ENCODE measurements at regions not wholly inside any gene's neighbourhood (a gene's known extent, or its start where the extent isn't known, plus 50 kb on each side); places are given as distances from the start of the nearest gene placed in this dataset.
"Not testable (repeated sequence)": the region's sequence is repeated elsewhere in the genome, so short reads cannot be mapped to it uniquely, and the experiment has no call there.

- no peak overlapping the region for H3K27ac Mint-ChIP-seq
- H3K36me3 Mint-ChIP-seq (ENCODE audit: low read depth): no peaks in the 10 kb centered on the region
- intact Hi-C loops (cut with micrococcal nuclease): no loop called here
Measured at GRCh38 chr3:182420741-182421140, 372.6 kb upstream of the ATP11B start.

GRCh38 chr3:182424006-182424405, 369.3 kb upstream of the ATP11B start:
- intact Hi-C loops (cut with micrococcal nuclease): no loop called here
- H3K36me3 Mint-ChIP-seq (ENCODE audit: low read depth): no peaks in the 10 kb centered on the region
- no peaks in the 10 kb centered on the region for H3K27me3 Mint-ChIP-seq
- no peak overlapping the region for H3K27ac Mint-ChIP-seq
- peaks cover 11% of the 10 kb centered on the region for H3K9me3 Mint-ChIP-seq
- no peaks in the 10 kb centered on the region for H3K4me1 Mint-ChIP-seq (ENCODE audit: low read depth)
- no peak overlapping the region for H3K4me3 Mint-ChIP-seq

More at GRCh38 chr3:182420741-182421140, 372.6 kb upstream of the ATP11B start:
- H3K9me3 Mint-ChIP-seq: peaks cover 10% of the 10 kb centered on the region
- H3K4me1 Mint-ChIP-seq (ENCODE audit: low read depth): no peaks in the 10 kb centered on the region
- no peak overlapping the region for H3K4me3 Mint-ChIP-seq
- H3K27me3 Mint-ChIP-seq: no peaks in the 10 kb centered on the region

DNA sequence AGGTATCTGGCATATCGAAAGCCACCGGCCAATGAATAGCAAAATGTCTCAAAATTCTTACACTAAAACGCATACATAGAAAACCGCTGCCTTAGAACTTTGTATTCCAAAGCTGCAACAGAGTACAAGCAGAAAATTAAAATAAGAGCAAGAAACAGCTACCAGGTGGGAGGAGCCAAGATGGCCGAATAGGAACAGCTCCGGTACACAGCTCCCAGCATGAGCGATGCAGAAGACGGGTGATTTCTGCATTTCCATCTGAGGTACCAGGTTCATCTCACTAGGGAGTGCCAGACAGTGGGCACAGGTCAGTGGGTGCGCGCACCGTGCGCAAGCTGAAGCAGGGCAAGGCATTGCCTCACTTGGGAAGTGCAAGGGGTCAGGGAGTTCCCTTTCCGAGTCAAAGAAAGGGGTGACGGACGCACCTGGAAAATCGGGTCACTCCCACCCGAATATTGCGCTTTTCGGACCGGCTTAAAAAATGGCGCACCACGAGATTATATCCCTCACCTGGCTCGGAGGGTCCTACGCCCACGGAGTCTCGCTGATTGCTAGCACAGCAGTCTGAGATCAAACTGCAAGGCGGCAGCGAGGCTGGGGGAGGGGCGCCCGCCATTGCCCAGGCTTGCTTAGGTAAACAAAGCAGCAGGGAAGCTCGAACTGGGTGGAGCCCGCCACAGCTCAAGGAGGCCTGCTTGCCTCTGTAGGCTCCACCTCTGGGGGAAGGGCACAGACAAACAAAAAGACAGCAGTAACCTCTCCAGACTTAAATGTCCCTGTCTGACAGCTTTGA, 367.2 kb upstream of the ATP11B start:
- intact Hi-C loops (cut with micrococcal nuclease); H3K27ac Mint-ChIP-seq; H3K4me1 Mint-ChIP-seq (ENCODE audit: low read depth); H3K36me3 Mint-ChIP-seq (ENCODE audit: low read depth); H3K4me3 Mint-ChIP-seq; H3K27me3 Mint-ChIP-seq: not testable (repeated sequence)
- peaks cover 11% of the 10 kb centered on the region for H3K9me3 Mint-ChIP-seq

- intact Hi-C loops (cut with micrococcal nuclease); H3K36me3 Mint-ChIP-seq (ENCODE audit: low read depth); H3K9me3 Mint-ChIP-seq; H3K27me3 Mint-ChIP-seq; H3K27ac Mint-ChIP-seq; H3K4me1 Mint-ChIP-seq (ENCODE audit: low read depth); H3K4me3 Mint-ChIP-seq: not testable (repeated sequence)
Measured at GRCh38 chr3:182431972-182432371, 361.3 kb upstream of the ATP11B start.

- no peak overlapping the region for H3K27ac Mint-ChIP-seq
- intact Hi-C loops (cut with micrococcal nuclease): no loop called here
- H3K27me3 Mint-ChIP-seq: no peaks in the 10 kb centered on the region
- no peaks in the 10 kb centered on the region for H3K9me3 Mint-ChIP-seq
- H3K4me1 Mint-ChIP-seq (ENCODE audit: low read depth): no peaks in the 10 kb centered on the region
- H3K4me3 Mint-ChIP-seq: no peak overlapping the region
- H3K36me3 Mint-ChIP-seq (ENCODE audit: low read depth): no peaks in the 10 kb centered on the region
Measured at GRCh38 chr3:182435860-182436259, 357.4 kb upstream of the ATP11B start.

- H3K27ac Mint-ChIP-seq: no peak overlapping the region
- H3K4me3 Mint-ChIP-seq: no peak overlapping the region
- no peaks in the 10 kb centered on the region for H3K36me3 Mint-ChIP-seq (ENCODE audit: low read depth)
- intact Hi-C loops (cut with micrococcal nuclease): no loop called here
- H3K27me3 Mint-ChIP-seq: no peaks in the 10 kb centered on the region
- no peaks in the 10 kb centered on the region for H3K4me1 Mint-ChIP-seq (ENCODE audit: low read depth)
- no peaks in the 10 kb centered on the region for H3K9me3 Mint-ChIP-seq
Measured at GRCh38 chr3:182436547-182436946, 356.8 kb upstream of the ATP11B start.

DNA sequence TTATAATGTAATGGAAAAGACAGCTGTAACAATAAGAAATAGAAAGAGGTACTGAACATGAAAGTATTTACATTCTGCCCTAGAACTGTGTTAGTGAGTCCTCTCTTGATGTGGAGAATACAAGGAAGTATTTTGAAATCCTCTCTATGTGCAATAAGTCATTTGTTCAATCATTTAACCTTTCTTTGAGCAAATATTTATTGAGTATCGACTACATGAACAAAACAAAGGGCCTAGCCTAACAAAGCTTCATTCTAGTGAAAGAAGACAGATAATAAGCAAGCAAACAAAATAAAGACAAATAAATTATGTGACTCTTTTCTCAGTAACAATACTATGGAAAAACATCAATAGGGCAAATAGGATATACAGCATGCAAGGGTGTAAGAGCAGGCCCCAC, 354.9 kb upstream of the ATP11B start:
- Mint-ChIP-seq H3K4me3 (no peak overlapping the region), H3K27me3 (no peaks in the 10 kb centered on the region), H3K9me3 (no peaks in the 10 kb centered on the region), H3K36me3 (ENCODE audit: low read depth) (no peaks in the 10 kb centered on the region), H3K4me1 (ENCODE audit: low read depth) (no peaks in the 10 kb centered on the region), H3K27ac (no peak overlapping the region)
- intact Hi-C loops (cut with micrococcal nuclease): no loop called here

- Mint-ChIP-seq H3K4me1 (ENCODE audit: low read depth) (no peaks in the 10 kb centered on the region), H3K27ac (no peak overlapping the region), H3K4me3 (no peak overlapping the region), H3K36me3 (ENCODE audit: low read depth) (no peaks in the 10 kb centered on the region), H3K27me3 (no peaks in the 10 kb centered on the region), H3K9me3 (no peaks in the 10 kb centered on the region)
- intact Hi-C loops (cut with micrococcal nuclease): no loop called here
Measured at GRCh38 chr3:182440101-182440500, 353.2 kb upstream of the ATP11B start.

- intact Hi-C loops (cut with micrococcal nuclease): no loop called here
- Mint-ChIP-seq H3K9me3 (no peaks in the 10 kb centered on the region), H3K4me3 (no peak overlapping the region), H3K27me3 (no peaks in the 10 kb centered on the region), H3K4me1 (ENCODE audit: low read depth) (no peaks in the 10 kb centered on the region), H3K27ac (no peak overlapping the region), H3K36me3 (ENCODE audit: low read depth) (no peaks in the 10 kb centered on the region)
Measured at GRCh38 chr3:182445576-182445975, 347.7 kb upstream of the ATP11B start.

DNA sequence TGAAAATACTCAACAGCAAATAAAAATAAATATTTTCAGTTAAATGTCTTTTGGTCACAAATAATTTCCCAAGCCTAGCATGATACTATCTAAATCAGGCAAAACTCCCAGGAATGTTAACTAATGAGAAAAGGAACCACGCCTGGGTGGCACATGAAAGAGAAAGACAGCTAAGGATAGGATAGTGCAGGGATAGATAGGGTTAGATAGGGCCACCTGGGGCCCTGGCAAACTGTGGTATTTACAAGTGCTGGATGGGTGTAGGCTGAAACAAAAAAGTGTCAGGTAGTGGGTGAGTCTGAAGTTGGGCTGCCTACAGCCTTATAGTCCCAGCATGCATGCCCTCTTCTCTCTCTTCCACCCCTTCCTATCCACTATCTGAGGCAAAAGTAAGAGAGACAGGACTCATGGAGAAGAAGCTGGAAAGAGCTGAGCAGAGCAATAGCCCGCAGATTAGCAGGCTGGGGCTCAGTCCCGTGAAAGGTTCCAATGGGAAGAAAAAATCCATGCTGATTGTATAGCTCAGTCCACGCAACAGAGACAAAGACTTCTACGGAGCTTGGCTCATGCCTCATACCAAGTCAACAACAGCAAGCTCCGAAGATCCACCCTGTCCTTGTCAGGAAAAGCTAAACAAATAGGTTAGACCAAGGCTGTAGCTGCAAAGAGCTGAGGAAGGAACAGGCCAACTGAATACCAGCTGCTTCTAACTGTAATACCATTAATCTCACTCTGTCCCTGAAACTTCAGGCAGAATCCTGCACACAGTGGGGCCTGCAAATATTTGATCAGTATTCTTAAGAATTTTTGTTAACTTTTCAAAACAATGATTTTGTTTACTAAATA, 342.1 kb upstream of the ATP11B start:
- Mint-ChIP-seq H3K27ac (no peak overlapping the region), H3K4me1 (ENCODE audit: low read depth) (no peaks in the 10 kb centered on the region), H3K36me3 (ENCODE audit: low read depth) (no peaks in the 10 kb centered on the region), H3K4me3 (no peak overlapping the region), H3K9me3 (no peaks in the 10 kb centered on the region), H3K27me3 (no peaks in the 10 kb centered on the region)
- intact Hi-C loops (cut with micrococcal nuclease): no loop called here

DNA sequence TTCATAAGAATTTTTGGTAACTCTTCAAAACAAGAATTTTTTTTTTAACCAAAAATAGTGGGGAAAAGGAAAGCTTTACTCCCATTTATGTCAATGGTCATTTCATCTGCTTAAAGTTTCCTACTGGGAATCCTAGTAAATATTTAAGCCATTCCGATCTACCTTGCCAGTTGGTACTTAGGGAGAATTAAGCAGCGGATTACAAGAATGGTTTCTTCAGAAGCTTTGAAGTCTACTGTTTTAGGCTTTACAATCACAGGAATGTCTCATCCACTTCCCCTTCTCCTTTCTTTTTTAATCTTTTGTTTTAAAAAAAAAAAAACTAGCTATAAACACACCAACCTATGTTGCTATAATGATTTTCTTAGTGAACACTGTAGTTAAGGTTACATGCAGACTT, 341.4 kb upstream of the ATP11B start:
- H3K9me3 Mint-ChIP-seq: no peaks in the 10 kb centered on the region
- H3K4me1 Mint-ChIP-seq (ENCODE audit: low read depth): no peaks in the 10 kb centered on the region
- no peak overlapping the region for H3K27ac Mint-ChIP-seq
- intact Hi-C loops (cut with micrococcal nuclease): no loop called here
- no peaks in the 10 kb centered on the region for H3K27me3 Mint-ChIP-seq
- H3K36me3 Mint-ChIP-seq (ENCODE audit: low read depth): no peaks in the 10 kb centered on the region
- no peak overlapping the region for H3K4me3 Mint-ChIP-seq

GRCh38 chr3:182455011-182455410, 338.3 kb upstream of the ATP11B start:
- Mint-ChIP-seq H3K4me3 (no peak overlapping the region), H3K4me1 (ENCODE audit: low read depth) (no peaks in the 10 kb centered on the region), H3K27ac (no peak overlapping the region), H3K9me3 (no peaks in the 10 kb centered on the region), H3K27me3 (no peaks in the 10 kb centered on the region), H3K36me3 (ENCODE audit: low read depth) (no peaks in the 10 kb centered on the region)
- intact Hi-C loops (cut with micrococcal nuclease): no loop called here

DNA sequence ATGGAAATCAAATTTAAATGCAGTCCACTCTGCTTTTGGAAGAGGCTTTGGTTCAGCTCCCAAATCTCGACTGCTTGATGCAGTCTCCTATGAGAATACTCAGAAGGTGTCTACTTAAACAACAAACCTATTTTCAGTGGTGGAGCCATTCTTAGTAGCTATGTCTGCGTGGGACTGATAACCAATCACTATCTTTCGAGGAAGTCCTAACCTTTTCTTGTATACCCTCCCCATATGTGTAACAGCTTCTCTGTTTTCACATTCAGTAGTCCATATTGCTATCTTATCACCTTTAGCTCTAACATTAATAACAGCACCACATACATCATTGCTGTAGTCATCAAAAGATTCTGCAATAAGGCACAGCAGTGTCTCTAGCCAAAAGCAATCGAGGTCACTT, 333.0 kb upstream of the ATP11B start:
- no peaks in the 10 kb centered on the region for H3K36me3 Mint-ChIP-seq (ENCODE audit: low read depth)
- intact Hi-C loops (cut with micrococcal nuclease): no loop called here
- H3K4me1 Mint-ChIP-seq (ENCODE audit: low read depth): no peaks in the 10 kb centered on the region
- peaks cover 9% of the 10 kb centered on the region for H3K9me3 Mint-ChIP-seq
- H3K4me3 Mint-ChIP-seq: no peak overlapping the region
- H3K27ac Mint-ChIP-seq: no peak overlapping the region
- H3K27me3 Mint-ChIP-seq: no peaks in the 10 kb centered on the region

- H3K27me3 Mint-ChIP-seq: no peaks in the 10 kb centered on the region
- H3K36me3 Mint-ChIP-seq (ENCODE audit: low read depth): no peaks in the 10 kb centered on the region
- H3K4me3 Mint-ChIP-seq: no peak overlapping the region
- H3K9me3 Mint-ChIP-seq: peaks cover 9% of the 10 kb centered on the region
- intact Hi-C loops (cut with micrococcal nuclease): no loop called here
- no peak overlapping the region for H3K27ac Mint-ChIP-seq
- no peaks in the 10 kb centered on the region for H3K4me1 Mint-ChIP-seq (ENCODE audit: low read depth)
Measured at GRCh38 chr3:182462152-182462551, 331.2 kb upstream of the ATP11B start.
